ENCODE measurements at regions not wholly inside any gene's neighbourhood (a gene's known extent, or its start where the extent isn't known, plus 50 kb on each side); places are given as distances from the start of the nearest gene placed in this dataset.

DNA sequence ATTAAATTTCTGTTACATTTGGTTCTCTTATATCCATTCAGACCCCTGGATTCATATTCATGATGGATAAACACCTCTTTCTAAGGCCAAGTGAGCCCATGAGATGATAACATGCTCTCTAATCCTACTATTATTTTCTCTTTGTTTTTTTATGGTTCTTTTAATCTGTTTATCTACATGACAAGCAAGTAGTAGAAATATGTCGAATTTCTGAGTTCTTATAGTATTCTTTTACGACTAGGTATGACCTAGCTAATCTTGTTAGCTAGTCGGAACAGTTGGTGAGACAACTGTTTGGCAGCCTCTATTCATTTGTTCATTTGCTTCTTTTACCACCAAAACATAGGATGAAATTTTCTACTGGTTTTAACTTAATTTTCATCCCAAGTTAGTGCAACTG lies 98.1 kb upstream of the SCG2 start:
- Histone ChIP-seq H3K9me3 (ENCODE audit: control insufficient read depth, low read depth, low read length) (no peaks in the 10 kb centered on the region), H4K91ac (ENCODE audit: insufficient read length, low read depth, low read length) (no peak overlapping the region), H3K27me3 (ENCODE audit: insufficient read depth, low read length) (no peaks in the 10 kb centered on the region), H3K56ac (ENCODE audit: insufficient read length, low read depth, low read length) (no peak overlapping the region), H2AFZ (ENCODE audit: low read length) (no peak overlapping the region), H2BK120ac (ENCODE audit: low read depth, low read length, poor library complexity, severe bottlenecking) (no peak overlapping the region), H3T11ph (ENCODE audit: low read length) (no peak overlapping the region), H2BK15ac (ENCODE audit: low read depth, low read length) (no peak overlapping the region), H3K4ac (ENCODE audit: low read depth, low read length) (no peak overlapping the region), H2BK5ac (ENCODE audit: insufficient read length, low read length) (no peak overlapping the region), H2BK20ac (ENCODE audit: low read depth, low read length, poor library complexity, severe bottlenecking) (no peak overlapping the region), H3K27ac (ENCODE audit: insufficient read length, low read depth, low read length) (no peak overlapping the region), H4K20me1 (ENCODE audit: control insufficient read depth, insufficient read depth, insufficient read length) (peaks cover 3% of the 10 kb centered on the region), H3K79me1 (ENCODE audit: insufficient read depth, low read depth, low read length, poor library complexity, severe bottlenecking) (no peaks in the 10 kb centered on the region), H3K23me2 (ENCODE audit: insufficient read length, low read depth, low read length, poor library complexity, severe bottlenecking) (no peaks in the 10 kb centered on the region), H4K8ac (replicated peaks; ENCODE audit: insufficient read length, low read depth, low read length) (no peak overlapping the region), H3K18ac (ENCODE audit: insufficient read length, low read depth, low read length) (no peak overlapping the region), H3K9ac (ENCODE audit: extremely low read depth, insufficient read length, low read length) (no peak overlapping the region), H2AK5ac (ENCODE audit: insufficient read length, low read length) (no peak overlapping the region), H2BK12ac (ENCODE audit: insufficient read length, low read depth, low read length) (no peak overlapping the region), H4K5ac (ENCODE audit: insufficient read length, low read depth, low read length) (no peak overlapping the region), H3K4me1 (ENCODE audit: insufficient read depth, low read length) (no peaks in the 10 kb centered on the region), H3K14ac (ENCODE audit: insufficient read depth, low read length) (no peak overlapping the region), H3K79me2 (ENCODE audit: insufficient read depth, low read length) (peaks cover 1% of the 10 kb centered on the region; the same call in 1 of the 2 replicates), H3K23ac (ENCODE audit: insufficient read length, low read depth, low read length) (no peak overlapping the region), H3K4me2 (ENCODE audit: insufficient read depth, insufficient read length, low read length) (no peak overlapping the region)
- no peak for TF ChIP-seq CTCF (conservative IDR thresholded peaks at IDR 0.05)
- Mint-ChIP-seq H3K4me3 (no peak overlapping the region), H3K9me3 (no peaks in the 10 kb centered on the region), H3K4me1 (peaks cover 0 to 14% of the 10 kb centered on the region in 2 experiments; a peak in 2 of 4 replicates), H3K27ac (no peak overlapping the region; a peak in 1 of 7 replicates), H3K36me3 (ENCODE audit: insufficient read depth in 1 of 3, low read depth in 3 of 3) (peaks cover 0 to 33% (median 21%) of the 10 kb centered on the region in 3 experiments; a peak in 4 of 7 replicates), H3K27me3 (ENCODE audit: low read depth) (no peaks in the 10 kb centered on the region)
- no CpG with 5 or more reads among the region's 3 CpGs for WGBS (ENCODE audit: extremely low coverage, insufficient read length, low lambda C conversion rate)
- no peak for DNase-seq

Measured in H9 (cell line).